ENCODE measurements at regions not wholly inside any gene's neighbourhood (a gene's known extent, or its start where the extent isn't known, plus 50 kb on each side); places are given as distances from the start of the nearest gene placed in this dataset.
"Not testable (repeated sequence)": the region's sequence is repeated elsewhere in the genome, so short reads cannot be mapped to it uniquely, and the experiment has no call there.

DNA sequence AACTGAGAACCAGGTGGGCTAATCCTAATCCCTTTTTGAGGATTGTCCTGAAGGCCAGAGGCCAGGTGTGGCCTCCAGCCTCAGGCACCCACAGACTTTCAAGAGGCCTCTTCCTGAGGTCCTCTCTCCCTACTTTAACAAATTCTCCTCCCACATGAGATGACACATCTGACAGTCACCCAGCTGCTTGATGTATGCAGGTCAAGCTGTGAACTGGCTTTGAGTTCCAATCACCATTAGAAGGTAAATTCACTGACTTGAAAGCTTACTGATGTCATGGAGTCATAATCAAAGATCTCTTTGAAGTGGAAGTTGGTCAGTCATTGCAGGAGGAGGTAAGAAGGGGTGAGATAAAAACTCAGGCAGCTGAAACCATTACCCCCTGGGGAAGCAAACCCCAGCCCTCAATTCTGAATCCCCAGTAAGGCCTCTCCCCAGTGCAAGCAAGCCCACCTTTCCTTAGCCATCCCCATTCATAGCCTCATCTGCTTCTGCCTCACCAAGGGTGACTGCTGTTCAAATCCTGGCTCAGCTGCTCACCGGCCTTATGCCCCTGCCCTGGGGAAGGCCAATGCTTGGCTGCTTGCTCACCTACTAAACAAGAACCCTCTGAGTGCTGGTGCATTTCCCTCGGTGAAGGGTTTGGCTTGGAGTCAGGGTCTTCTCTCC lies 196.3 kb downstream of the BCL2L11 start:
- not testable (repeated sequence) for H3K27ac ChIP-seq; H3K36me3 ChIP-seq; H3K4me3 ChIP-seq (ENCODE audit: low read depth in 1 of 2, low read length in 1 of 2); H3K9me3 ChIP-seq; H3K4me1 ChIP-seq (ENCODE audit: control insufficient read depth in 1 of 2, insufficient read depth in 1 of 2, low read depth in 1 of 2, low read length in 1 of 2); H3K27me3 ChIP-seq

DNA sequence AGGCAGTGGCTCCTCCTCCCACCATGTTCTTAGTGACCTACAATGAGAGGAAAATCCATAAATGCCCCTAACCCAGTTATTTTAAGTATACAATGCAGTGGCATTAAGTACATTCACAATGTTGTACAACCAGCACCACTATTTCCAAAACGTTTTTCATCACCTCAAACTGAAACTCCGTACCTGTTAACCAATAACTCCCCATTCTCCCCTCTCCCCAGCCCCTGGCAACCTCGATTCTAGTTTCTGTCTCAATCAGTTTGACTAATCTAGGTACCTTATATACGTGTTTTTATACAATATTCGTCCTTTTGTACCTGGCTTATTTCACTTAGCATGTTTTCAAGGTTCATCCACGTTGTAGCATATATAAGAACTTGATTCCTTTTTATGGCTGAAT lies 198.8 kb downstream of the BCL2L11 start:
- not testable (repeated sequence) for H3K27me3 ChIP-seq; H3K4me1 ChIP-seq (ENCODE audit: control insufficient read depth in 1 of 2, insufficient read depth in 1 of 2, low read depth in 1 of 2, low read length in 1 of 2); H3K27ac ChIP-seq; H3K36me3 ChIP-seq; H3K9me3 ChIP-seq; H3K4me3 ChIP-seq (ENCODE audit: low read depth in 1 of 2, low read length in 1 of 2)

DNA sequence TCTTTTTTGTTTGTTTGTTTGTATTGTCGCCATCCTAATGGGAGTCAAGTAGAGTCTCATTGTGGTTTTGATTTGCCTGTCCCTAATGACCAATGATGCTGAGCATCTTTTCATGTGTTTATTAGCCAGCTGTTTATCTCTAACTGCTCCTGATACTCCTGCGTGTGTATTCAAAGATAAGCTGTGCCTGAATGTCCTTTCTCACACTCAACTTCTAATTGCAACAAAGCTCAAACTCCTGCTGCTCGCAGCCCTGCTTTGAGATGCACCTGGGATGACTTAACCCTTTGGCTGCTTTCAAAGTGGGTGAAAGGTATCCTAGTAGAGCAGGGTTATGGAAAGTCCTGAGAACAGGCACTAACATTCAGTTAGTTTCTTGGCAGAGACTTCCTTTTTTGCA lies 199.6 kb downstream of the BCL2L11 start:
- not testable (repeated sequence) for H3K4me1 ChIP-seq (ENCODE audit: control insufficient read depth in 1 of 2, insufficient read depth in 1 of 2, low read depth in 1 of 2, low read length in 1 of 2); H3K9me3 ChIP-seq; H3K27ac ChIP-seq; H3K36me3 ChIP-seq; H3K27me3 ChIP-seq; H3K4me3 ChIP-seq (ENCODE audit: low read depth in 1 of 2, low read length in 1 of 2)

DNA sequence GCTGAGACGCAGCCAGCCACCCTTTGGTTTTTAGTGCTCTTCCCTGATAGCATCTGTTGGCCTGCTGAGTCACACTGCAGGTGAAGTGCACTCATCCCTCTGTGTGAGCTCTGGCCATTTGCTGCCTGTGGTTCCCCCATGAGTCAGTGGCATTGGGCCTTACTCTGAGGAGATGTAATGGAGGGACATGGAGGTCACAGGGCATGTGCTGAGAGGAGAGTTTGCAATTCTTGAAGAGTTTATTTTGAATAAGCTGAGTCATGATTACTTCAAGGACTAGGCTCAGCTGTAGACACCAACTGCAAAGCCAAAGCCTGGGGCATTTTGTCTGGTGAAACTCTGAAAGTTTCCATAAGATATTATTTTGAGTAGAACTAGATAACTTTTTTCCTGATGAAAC lies 200.3 kb downstream of the BCL2L11 start:
- not testable (repeated sequence) for H3K4me3 ChIP-seq (ENCODE audit: low read depth in 1 of 2, low read length in 1 of 2); H3K4me1 ChIP-seq (ENCODE audit: control insufficient read depth in 1 of 2, insufficient read depth in 1 of 2, low read depth in 1 of 2, low read length in 1 of 2); H3K36me3 ChIP-seq; H3K27me3 ChIP-seq; H3K9me3 ChIP-seq; H3K27ac ChIP-seq

DNA sequence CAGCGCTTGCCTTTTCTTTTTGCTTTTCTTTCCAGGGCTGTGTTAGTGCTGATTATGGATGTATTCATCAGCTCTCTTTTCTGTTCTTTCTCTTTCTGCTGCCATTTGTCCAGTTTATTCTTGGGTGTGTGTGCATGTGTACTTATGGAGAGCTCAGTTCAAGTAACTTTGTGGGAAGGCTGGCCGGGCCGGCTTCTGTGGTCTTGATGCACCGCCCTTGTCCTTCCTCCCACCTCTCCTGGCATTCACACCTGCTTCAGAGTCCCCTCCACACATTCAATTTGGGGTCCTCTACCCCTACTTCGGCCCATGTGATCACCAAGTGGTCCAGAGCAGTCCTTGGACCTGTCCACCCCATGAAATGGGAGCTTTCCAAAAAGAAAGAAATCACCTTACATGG lies 202.7 kb downstream of the BCL2L11 start:
- H3K27ac ChIP-seq; H3K9me3 ChIP-seq; H3K4me1 ChIP-seq (ENCODE audit: control insufficient read depth in 1 of 2, insufficient read depth in 1 of 2, low read depth in 1 of 2, low read length in 1 of 2); H3K27me3 ChIP-seq; H3K36me3 ChIP-seq; H3K4me3 ChIP-seq (ENCODE audit: low read depth in 1 of 2, low read length in 1 of 2): not testable (repeated sequence)

DNA sequence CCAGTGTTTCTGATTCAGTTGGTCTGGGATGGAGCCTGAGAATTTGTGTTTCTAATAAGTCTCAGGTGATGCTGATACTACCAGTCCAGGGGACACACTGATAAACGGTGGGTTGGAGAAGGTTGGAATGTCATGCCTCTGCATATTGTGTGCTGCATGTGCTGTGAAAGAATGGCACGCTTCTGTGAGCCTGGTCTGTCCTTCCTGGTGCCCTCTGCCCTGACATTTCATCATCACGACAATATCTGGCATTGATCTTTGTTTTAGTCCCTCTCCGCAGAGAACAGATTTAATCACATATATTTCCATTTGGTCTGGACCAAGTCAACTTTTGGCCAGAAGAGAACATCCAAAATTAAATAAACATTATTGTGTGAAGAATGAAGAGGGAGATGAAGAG lies 207.0 kb downstream of the BCL2L11 start:
- not testable (repeated sequence) for H3K9me3 ChIP-seq; H3K36me3 ChIP-seq; H3K27ac ChIP-seq; H3K4me1 ChIP-seq (ENCODE audit: control insufficient read depth in 1 of 2, insufficient read depth in 1 of 2, low read depth in 1 of 2, low read length in 1 of 2); H3K27me3 ChIP-seq; H3K4me3 ChIP-seq (ENCODE audit: low read depth in 1 of 2, low read length in 1 of 2)

DNA sequence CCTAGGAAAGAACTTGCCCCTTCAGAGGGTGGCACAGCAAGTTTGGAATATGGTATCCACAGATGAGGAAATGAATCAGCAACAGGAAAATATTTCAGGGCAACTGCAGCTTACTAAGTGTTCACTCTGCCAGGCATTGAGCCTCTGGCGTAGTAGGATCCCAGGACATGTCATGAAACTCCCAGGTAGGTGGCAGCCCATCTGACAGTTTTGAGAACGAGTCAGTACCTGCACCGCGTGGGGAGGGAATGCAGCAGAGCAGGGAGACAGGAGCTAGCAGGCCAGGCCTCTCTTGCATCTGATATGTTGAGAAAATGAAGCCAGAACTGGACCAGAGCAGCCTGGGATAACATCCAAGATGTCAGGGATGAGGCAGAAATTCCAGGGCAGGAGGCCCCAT lies 208.6 kb downstream of the BCL2L11 start:
- not testable (repeated sequence) for H3K4me3 ChIP-seq (ENCODE audit: low read depth in 1 of 2, low read length in 1 of 2); H3K36me3 ChIP-seq; H3K27me3 ChIP-seq; H3K9me3 ChIP-seq; H3K4me1 ChIP-seq (ENCODE audit: control insufficient read depth in 1 of 2, insufficient read depth in 1 of 2, low read depth in 1 of 2, low read length in 1 of 2); H3K27ac ChIP-seq

DNA sequence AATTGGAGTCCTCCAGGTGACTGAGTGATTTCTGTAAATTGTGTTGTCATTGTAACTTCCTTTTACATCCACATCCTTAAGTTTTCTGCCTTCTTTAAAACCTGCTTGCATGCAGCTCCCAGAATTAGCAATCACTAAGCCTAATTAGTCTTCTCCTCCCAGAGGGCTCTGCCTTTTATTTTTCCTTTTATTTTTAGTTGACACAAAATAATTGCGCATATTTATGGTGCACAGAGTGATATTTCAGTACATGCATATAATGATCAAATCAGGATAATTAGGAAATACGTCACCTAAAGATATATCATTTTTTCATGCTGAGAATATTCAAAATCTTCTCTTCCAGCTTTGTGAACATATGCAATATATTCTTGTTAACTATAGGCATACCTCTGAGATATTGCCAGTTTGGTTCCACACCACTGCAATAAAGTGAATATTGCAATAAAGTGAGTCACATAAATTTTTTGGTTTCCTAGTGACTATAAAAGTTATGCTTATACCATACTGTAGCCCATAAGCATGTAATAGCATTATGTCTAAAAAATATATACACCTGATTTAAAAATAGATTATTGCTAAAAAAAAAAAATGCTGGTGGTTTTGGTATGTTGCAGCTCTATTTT lies 210.5 kb downstream of the BCL2L11 start:
- not testable (repeated sequence) for H3K4me1 ChIP-seq (ENCODE audit: control insufficient read depth in 1 of 2, insufficient read depth in 1 of 2, low read depth in 1 of 2, low read length in 1 of 2); H3K9me3 ChIP-seq; H3K27ac ChIP-seq; H3K4me3 ChIP-seq (ENCODE audit: low read depth in 1 of 2, low read length in 1 of 2); H3K36me3 ChIP-seq; H3K27me3 ChIP-seq

DNA sequence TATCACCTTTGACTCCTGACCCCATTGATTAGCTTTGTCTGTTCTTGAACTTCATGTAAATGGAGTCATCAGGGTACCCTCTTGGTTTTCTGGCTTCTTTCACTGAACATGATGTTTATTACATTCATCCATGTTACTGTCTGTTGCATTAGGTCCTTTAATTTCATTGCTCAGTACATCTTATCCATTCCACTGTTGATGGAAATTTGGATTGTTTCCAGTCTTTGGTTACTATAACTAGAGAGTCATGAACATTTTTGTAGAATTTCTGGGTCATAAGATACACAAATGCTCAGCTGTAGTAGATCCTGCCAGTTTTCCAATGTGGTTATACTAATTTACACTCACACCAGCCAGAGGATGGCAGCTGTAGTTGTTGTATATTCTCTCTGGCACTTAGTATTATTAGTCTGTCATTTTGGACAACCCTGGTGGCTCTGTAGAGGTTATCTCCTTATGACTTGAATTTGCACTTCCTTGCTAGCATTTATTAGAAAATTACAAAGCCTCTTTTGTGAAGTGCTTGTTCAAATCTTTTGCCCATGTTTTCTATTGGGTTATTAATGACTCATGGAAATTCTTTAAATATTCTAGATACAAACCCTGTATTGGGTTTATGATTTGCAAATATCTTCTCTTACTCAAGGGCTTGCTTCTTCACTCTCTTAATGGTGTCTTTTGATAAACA lies 214.7 kb downstream of the BCL2L11 start:
- H3K27me3 ChIP-seq; H3K9me3 ChIP-seq; H3K36me3 ChIP-seq; H3K27ac ChIP-seq; H3K4me3 ChIP-seq (ENCODE audit: low read depth in 1 of 2, low read length in 1 of 2); H3K4me1 ChIP-seq (ENCODE audit: control insufficient read depth in 1 of 2, insufficient read depth in 1 of 2, low read depth in 1 of 2, low read length in 1 of 2): not testable (repeated sequence)

DNA sequence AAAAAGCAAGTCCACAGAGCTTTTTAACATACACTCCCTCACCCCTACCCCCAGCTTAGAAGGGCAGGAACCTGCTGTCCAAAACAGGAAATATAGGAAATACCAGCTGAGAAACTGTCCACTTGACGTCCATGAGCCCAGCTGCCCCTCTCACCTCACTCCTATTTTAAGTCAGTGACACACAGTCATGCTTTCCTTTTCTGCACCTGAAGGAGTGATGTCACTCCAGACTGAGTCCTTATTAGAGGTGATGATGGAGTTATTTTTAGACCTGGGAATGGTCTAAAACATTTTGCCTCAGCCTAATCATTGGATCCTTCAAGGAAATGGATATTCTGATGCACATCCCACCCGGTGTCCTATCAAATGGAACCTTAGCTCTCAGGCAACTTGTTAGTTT lies 217.8 kb downstream of the BCL2L11 start:
- H3K36me3 ChIP-seq; H3K4me3 ChIP-seq (ENCODE audit: low read depth in 1 of 2, low read length in 1 of 2); H3K4me1 ChIP-seq (ENCODE audit: control insufficient read depth in 1 of 2, insufficient read depth in 1 of 2, low read depth in 1 of 2, low read length in 1 of 2); H3K9me3 ChIP-seq; H3K27ac ChIP-seq; H3K27me3 ChIP-seq: not testable (repeated sequence)

DNA sequence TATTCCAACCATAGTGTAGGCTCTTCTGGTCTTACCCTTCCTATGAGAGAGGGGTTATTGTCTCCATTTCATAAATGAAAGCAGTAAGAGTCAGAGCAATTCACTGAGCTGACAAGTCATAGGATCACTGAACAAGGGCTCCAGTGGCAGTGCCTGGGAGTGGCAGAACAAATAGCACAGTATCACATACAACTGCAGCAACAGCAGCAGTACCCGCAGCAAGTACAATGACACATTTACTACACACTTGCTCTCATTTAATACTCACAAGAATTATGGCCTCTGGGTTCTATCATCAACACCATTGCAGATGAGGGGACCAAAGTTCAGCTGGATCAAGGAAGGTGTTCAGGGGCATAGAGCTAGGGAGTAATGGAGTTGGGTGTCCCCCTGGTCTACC lies 218.8 kb downstream of the BCL2L11 start:
- H3K36me3 ChIP-seq; H3K27ac ChIP-seq; H3K4me3 ChIP-seq (ENCODE audit: low read depth in 1 of 2, low read length in 1 of 2); H3K27me3 ChIP-seq; H3K9me3 ChIP-seq; H3K4me1 ChIP-seq (ENCODE audit: control insufficient read depth in 1 of 2, insufficient read depth in 1 of 2, low read depth in 1 of 2, low read length in 1 of 2): not testable (repeated sequence)

DNA sequence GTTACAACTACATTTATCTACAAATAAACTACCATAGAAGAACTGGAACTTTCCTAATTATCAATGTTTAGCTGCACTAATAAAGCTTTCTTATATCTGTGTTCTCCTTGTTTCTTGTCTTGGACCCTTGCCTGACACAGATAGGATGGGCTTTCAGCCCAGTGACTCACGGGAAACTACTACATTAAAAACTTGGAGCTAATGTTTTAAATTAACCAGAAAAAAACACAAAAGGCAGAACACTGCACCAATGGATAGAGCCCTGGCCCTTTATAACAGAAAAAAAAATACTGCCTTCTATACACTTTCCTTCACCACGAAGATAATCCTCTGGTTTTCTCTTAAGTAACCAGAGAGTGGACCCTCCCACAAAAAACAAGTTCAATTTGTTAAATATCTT lies 223.9 kb downstream of the BCL2L11 start:
- H3K4me3 ChIP-seq (ENCODE audit: low read depth in 1 of 2, low read length in 1 of 2); H3K27me3 ChIP-seq; H3K36me3 ChIP-seq: not testable (repeated sequence)

DNA sequence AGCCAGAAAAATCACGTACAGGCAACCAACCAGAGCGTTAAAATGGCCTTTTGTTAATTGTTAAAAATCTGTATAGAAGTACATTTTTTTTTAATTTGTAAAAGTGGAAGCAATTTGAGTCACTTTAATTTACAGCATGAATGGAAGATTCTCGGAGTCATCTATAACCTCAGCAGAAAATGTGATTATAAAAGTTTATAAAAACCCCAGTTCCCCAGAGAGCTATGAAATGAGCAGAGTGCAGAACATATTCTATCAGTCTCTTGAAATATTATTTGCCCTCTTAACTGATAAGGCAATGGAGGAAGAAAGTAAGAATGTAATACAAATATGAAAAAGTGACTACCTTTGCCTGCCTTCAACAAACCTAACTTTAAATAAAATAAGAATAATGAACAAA lies 224.7 kb downstream of the BCL2L11 start:
- H3K4me3 ChIP-seq (ENCODE audit: low read depth in 1 of 2, low read length in 1 of 2); H3K9me3 ChIP-seq; H3K27me3 ChIP-seq; H3K27ac ChIP-seq; H3K4me1 ChIP-seq (ENCODE audit: control insufficient read depth in 1 of 2, insufficient read depth in 1 of 2, low read depth in 1 of 2, low read length in 1 of 2); H3K36me3 ChIP-seq: not testable (repeated sequence)

More for the DNA sequence above, 223.9 kb downstream of the BCL2L11 start:
- not testable (repeated sequence) for H3K4me1 ChIP-seq (ENCODE audit: control insufficient read depth in 1 of 2, insufficient read depth in 1 of 2, low read depth in 1 of 2, low read length in 1 of 2); H3K9me3 ChIP-seq; H3K27ac ChIP-seq

Data from neutrophil (primary cell).